ENCODE measurements at regions not wholly inside any gene's neighbourhood (a gene's known extent, or its start where the extent isn't known, plus 50 kb on each side); places are given as distances from the start of the nearest gene placed in this dataset.

- DNase-seq (ENCODE audit: low read depth, low spot score) = no peak
Observed at GRCh38 chr10:124346831-124347230, 71.9 kb downstream of the OAT start.

GRCh38 chr10:124345521-124345920 lies 73.2 kb downstream of the OAT start:
- no peak for DNase-seq (ENCODE audit: low read depth, low spot score)

- DNase-seq (ENCODE audit: low read depth, low spot score) = no peak
Observed at GRCh38 chr10:124344931-124345330, 73.8 kb downstream of the OAT start.

GRCh38 chr10:124344266-124344590 lies 74.5 kb downstream of the OAT start:
- no peak for DNase-seq (ENCODE audit: low read depth, low spot score)

GRCh38 chr10:124343351-124344265 lies 75.1 kb downstream of the OAT start:
- DNase-seq (ENCODE audit: low read depth, low spot score) = no peak

- no peak for DNase-seq (ENCODE audit: low read depth, low spot score)
Observed at GRCh38 chr10:124342821-124343170, 75.9 kb downstream of the OAT start.

- DNase-seq (ENCODE audit: low read depth, low spot score) = no peak
Observed at GRCh38 chr10:124342136-124342820, 76.4 kb downstream of the OAT start.

- no peak for DNase-seq (ENCODE audit: low read depth, low spot score)
Observed at GRCh38 chr10:124341768-124342135, 77.0 kb downstream of the OAT start.

- peak; percentile 96 for DNase-seq (ENCODE audit: low read depth, low spot score)
Observed at GRCh38 chr10:124340033-124340760, 78.5 kb downstream of the OAT start.

GRCh38 chr10:124339119-124340032 lies 79.3 kb downstream of the OAT start:
- no peak for DNase-seq (ENCODE audit: low read depth, low spot score)

GRCh38 chr10:124338276-124338925 lies 80.3 kb downstream of the OAT start:
- DNase-seq (ENCODE audit: low read depth, low spot score) = no peak

- DNase-seq (ENCODE audit: low read depth, low spot score) = no peak
Observed at GRCh38 chr10:124336186-124336585, 82.5 kb downstream of the OAT start.

- DNase-seq (ENCODE audit: low read depth, low spot score) = no peak
Observed at GRCh38 chr10:124333931-124334330, 84.8 kb downstream of the OAT start.

GRCh38 chr10:124332426-124332825 lies 86.3 kb downstream of the OAT start:
- DNase-seq (ENCODE audit: low read depth, low spot score) = no peak

GRCh38 chr10:124329941-124330340 lies 88.8 kb downstream of the OAT start:
- no peak for DNase-seq (ENCODE audit: low read depth, low spot score)

- no peak for DNase-seq (ENCODE audit: low read depth, low spot score)
Observed at GRCh38 chr10:124329362-124329761, 89.4 kb downstream of the OAT start.

GRCh38 chr10:124328477-124329220 lies 90.1 kb downstream of the OAT start:
- no peak for DNase-seq (ENCODE audit: low read depth, low spot score)

GRCh38 chr10:124325998-124326636 lies 92.6 kb downstream of the OAT start:
- no peak for DNase-seq (ENCODE audit: low read depth, low spot score)

- DNase-seq (ENCODE audit: low read depth, low spot score) = no peak
Observed at GRCh38 chr10:124325633-124325914, 93.1 kb downstream of the OAT start.
